NCI-H82 treated with DMSO at 0.1 percent for 48 hours (cell line): ENCODE measurements at regions not wholly inside any gene's neighbourhood (a gene's known extent, or its start where the extent isn't known, plus 50 kb on each side); places are given as distances from the start of the nearest gene placed in this dataset.

Experiments used
- DNase-seq: peaks from one replicate; lab custom pipeline; 2025; ENCODE audit not compliant: unreplicated experiment; lab: John Stamatoyannopoulos, UW

GRCh38 chr13:76751278-76751677 lies 134.9 kb downstream of the KCTD12 start:
- no peak for DNase-seq

- DNase-seq: no peak
Observed at GRCh38 chr13:76750126-76750525, 136.1 kb downstream of the KCTD12 start.

GRCh38 chr13:76745261-76746200 lies 140.7 kb downstream of the KCTD12 start:
- no peak for DNase-seq

- no peak for DNase-seq
Observed at GRCh38 chr13:76741624-76742023, 144.6 kb downstream of the KCTD12 start.

- DNase-seq: no peak
Observed at GRCh38 chr13:76741046-76741445, 145.2 kb downstream of the KCTD12 start.

- no peak for DNase-seq
Observed at GRCh38 chr13:76738616-76739015, 147.6 kb downstream of the KCTD12 start.

- no peak for DNase-seq
Observed at GRCh38 chr13:76737526-76737925, 148.7 kb downstream of the KCTD12 start.

GRCh38 chr13:76735641-76736040 lies 150.6 kb downstream of the KCTD12 start:
- DNase-seq: no peak

- no peak for DNase-seq
Observed at GRCh38 chr13:76733671-76734070, 152.5 kb downstream of the KCTD12 start.

- DNase-seq: no peak
Observed at GRCh38 chr13:76732367-76732766, 153.8 kb downstream of the KCTD12 start.

GRCh38 chr13:76730220-76730619 lies 156.0 kb downstream of the KCTD12 start:
- no peak for DNase-seq

- no peak for DNase-seq
Observed at GRCh38 chr13:76729691-76730090, 156.5 kb downstream of the KCTD12 start.

- DNase-seq: no peak
Observed at GRCh38 chr13:76725896-76726295, 160.3 kb downstream of the KCTD12 start.

GRCh38 chr13:76725211-76725610 lies 161.0 kb downstream of the KCTD12 start:
- no peak for DNase-seq

- DNase-seq: no peak
Observed at GRCh38 chr13:76724421-76724820, 161.8 kb downstream of the KCTD12 start.

- no peak for DNase-seq
Observed at GRCh38 chr13:76723551-76724232, 162.5 kb downstream of the KCTD12 start.

- no peak for DNase-seq
Observed at GRCh38 chr13:76722782-76723181, 163.4 kb downstream of the KCTD12 start.

- DNase-seq: no peak
Observed at GRCh38 chr13:76720821-76721220, 165.4 kb downstream of the KCTD12 start.

GRCh38 chr13:76720416-76720815 lies 165.8 kb downstream of the KCTD12 start:
- DNase-seq: no peak

GRCh38 chr13:76719955-76720354 lies 166.2 kb downstream of the KCTD12 start:
- DNase-seq: no peak

GRCh38 chr13:76717092-76717491 lies 169.1 kb downstream of the KCTD12 start:
- DNase-seq: no peak

GRCh38 chr13:76715621-76716020 lies 170.6 kb downstream of the KCTD12 start:
- no peak for DNase-seq
